ENCODE measurements at regions not wholly inside any gene's neighbourhood (a gene's known extent, or its start where the extent isn't known, plus 50 kb on each side); places are given as distances from the start of the nearest gene placed in this dataset.
"Not testable (repeated sequence)": the region's sequence is repeated elsewhere in the genome, so short reads cannot be mapped to it uniquely, and the experiment has no call there.

- no peak for DNase-seq (ENCODE audit: low read depth)
Observed at GRCh38 chr12:75795125-75795524, 236.5 kb downstream of the PHLDA1 start.

GRCh38 chr12:75792687-75793086 lies 238.9 kb downstream of the PHLDA1 start:
- DNase-seq (ENCODE audit: low read depth) = no peak

- no peak for DNase-seq (ENCODE audit: low read depth)
Observed at GRCh38 chr12:75790219-75790618, 241.4 kb downstream of the PHLDA1 start.

DNA sequence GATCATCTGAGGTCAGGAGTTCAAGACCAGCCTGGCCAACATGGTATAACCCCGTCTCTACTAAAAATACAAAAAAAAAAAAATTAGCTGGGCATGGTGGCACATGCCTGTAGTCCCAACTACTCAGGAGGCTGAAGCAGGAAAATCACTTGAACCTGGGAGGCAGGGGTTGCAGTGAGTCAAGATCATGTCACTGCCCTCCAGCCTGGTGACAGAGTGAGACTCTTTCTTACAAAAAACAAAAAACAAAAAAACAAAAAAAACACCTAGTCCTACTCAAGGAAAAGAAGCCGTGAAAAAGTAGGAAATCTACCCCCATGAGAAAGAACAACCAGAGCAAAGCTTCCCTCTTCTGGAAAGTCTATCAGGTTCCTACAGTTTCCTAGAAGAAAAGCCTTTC lies 244.4 kb downstream of the PHLDA1 start:
- DNase-seq (ENCODE audit: low read depth) = not testable (repeated sequence)

GRCh38 chr12:75786070-75786469 lies 245.5 kb downstream of the PHLDA1 start:
- DNase-seq (ENCODE audit: low read depth) = no peak

DNA sequence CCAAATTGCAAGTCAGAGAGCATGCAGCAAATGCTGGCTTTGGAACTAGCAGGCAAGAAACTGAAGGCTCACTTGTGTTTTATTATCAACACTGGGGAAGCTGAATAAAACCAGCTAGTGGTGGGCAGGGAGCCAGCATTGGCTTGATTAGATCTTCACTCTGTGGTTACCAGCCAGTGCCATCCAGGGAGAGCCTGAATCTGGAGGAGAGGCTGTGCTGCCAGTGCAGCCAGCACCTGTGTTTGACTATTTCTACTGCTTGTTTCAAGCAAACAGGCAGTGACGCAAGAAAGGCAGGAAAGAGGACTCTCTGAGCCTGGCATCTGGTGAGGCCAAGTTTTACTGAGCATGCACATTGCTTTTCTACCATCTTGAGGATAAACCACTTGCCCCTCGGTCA lies 247.0 kb downstream of the PHLDA1 start:
- DNase-seq (ENCODE audit: low read depth) = no peak

- no peak for DNase-seq (ENCODE audit: low read depth)
Observed at GRCh38 chr12:75783093-75783877, 248.3 kb downstream of the PHLDA1 start.

GRCh38 chr12:75782069-75782581 lies 249.5 kb downstream of the PHLDA1 start:
- DNase-seq (ENCODE audit: low read depth) = no peak

- DNase-seq (ENCODE audit: low read depth) = no peak
Observed at GRCh38 chr12:75781532-75782046, 250.0 kb downstream of the PHLDA1 start.

GRCh38 chr12:75779891-75780496 lies 251.6 kb downstream of the PHLDA1 start:
- no peak for DNase-seq (ENCODE audit: low read depth)

DNA sequence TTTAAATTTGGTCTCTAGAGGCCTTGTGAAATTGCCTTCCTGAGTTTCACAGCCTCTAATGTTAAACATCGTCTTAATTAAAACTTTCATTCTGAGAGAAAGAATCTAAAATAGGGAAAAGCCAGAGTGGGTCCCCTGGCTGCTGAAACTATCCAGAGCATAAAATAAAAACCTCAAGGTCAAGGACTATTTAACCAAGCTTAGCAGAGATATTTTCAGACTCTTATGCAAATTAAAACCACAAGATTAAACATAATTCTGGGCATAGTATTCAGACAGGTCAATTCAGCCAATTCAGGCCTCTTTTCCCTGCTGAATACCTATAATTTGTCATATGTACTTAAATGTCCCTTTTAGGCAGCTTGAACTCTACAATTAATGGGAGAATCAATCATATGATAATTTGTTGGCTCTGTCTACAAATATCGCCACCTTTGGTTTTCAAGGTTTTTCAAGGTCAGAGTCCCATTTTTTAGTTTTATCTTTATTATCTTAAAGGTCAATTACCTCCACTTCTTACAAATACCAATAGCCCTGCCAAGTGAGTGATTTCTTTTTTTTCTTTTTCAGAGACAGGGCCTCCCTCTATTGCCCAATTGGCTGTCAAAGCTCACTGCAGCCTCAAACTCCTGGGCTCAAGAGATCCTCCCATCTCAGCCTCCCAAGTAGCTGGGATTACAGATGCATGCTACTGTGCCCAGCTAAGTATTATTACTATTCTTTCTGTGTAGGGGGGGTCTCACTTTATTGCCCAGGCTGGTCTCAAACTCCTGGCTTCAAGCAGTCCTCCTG lies 257.1 kb downstream of the PHLDA1 start:
- no peak for DNase-seq (ENCODE audit: low read depth)

- no peak for DNase-seq (ENCODE audit: low read depth)
Observed at GRCh38 chr12:75773377-75773776, 258.2 kb downstream of the PHLDA1 start.

DNA sequence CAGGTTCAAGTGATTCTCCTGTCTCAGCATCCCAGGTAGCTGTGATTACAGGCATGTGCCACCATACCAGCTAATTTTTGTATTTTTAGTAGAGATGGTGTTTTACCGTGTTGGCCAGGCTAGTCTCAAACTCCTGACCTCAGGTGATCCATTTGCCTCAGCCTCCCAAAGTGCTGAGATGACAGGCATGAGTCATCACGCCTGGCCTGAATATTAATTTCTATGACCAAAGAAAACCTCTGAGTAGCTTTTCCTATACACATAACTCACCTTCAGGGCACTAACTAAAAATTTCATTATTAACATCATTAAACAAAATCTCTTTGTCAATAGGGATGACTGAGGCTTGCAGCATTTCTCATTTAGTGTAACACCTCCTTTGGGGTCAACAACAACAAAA lies 259.6 kb upstream of the KRR1 start:
- no peak for DNase-seq (ENCODE audit: low read depth)

DNA sequence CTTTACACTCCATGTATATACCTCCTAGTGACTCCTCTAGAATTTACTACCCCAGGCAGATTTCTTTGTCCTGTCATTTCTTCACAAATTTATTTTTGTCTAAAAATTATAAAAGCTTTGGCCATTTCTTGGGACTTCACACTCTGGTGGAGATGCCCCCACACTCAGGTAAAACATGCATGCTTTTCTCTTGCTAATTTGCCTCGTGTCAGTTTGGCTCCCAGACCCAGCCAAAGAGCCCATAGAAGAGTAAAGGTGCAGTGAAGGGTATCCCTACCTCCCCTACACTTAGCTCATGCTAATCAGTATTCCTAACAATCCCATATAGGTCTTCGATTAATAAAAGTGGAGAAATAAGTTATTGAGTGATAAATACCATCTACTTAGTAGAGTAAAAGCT lies 256.5 kb upstream of the KRR1 start:
- no peak for DNase-seq (ENCODE audit: low read depth)

GRCh38 chr12:75766263-75767160 lies 255.1 kb upstream of the KRR1 start:
- no peak for DNase-seq (ENCODE audit: low read depth)

- DNase-seq (ENCODE audit: low read depth) = no peak
Observed at GRCh38 chr12:75765170-75766059, 254.0 kb upstream of the KRR1 start.

DNA sequence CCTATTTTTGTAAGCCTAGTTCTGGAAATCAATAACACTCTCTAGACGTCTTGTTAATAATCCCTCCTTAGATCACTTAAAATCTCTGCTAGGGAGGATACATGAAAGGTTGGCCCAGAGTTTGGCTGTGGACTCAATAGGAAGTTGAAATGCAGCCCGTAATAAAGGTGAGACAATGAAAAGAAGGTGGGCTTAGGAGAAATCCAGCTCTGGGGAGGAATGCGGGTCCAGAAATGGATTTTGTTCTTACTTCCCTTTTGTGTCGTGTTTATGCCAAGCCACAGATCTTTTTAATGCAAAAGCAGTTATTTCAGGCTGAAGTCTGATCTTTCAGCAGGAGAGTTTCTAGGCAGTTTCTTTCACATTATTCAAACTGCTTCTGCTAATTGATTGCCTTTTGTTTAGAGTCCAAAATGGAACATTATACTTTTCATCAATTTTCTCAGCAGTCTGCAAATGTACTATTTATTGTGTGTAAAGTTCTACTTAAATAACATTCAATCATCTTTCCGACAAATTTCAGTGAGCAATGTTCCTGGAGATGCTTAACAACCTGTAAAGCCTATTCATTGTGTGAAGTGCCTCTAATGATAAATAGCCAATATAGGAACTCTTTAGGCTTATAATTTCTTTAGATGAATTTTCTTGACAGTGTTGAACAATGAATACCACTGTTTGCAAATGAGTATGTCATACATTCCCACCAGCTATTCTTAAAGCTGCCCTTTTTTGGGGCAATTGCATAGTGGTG lies 252.9 kb upstream of the KRR1 start:
- DNase-seq (ENCODE audit: low read depth) = no peak

DNA sequence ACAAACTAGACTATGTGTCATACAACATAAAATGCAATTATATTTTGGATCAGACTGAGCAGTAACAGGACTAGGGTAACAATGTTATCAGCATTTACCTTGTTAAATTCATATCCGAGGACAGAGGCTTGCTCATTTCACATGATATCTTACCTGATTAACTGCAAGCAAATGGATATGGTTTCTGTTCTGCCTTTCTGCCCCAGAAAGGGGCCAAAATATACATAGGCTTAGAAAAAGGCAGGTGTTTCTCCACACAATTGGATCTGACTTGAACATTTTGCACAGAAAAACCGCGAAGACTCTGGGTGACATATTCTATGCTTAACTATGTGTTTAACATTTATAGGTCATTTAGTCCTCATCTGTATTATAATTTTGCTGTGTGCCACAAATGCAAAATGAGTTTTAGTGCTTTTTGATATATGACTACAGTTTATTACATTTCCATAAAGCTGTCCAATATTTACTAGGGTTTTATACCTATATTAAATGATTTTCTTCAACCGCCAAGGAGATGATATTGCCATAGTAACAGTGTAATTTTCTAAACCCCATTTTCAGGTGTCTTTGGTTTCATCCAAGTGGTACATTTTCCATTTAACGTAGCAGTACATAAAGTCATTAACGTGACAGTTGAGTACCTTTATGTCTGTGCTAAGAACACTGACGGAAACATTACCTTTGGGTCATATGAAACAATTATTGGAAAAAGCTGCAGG lies 249.3 kb upstream of the KRR1 start:
- DNase-seq (ENCODE audit: low read depth) = no peak

Data from activated T-helper 1 cell treated with Interleukin-2 at 50 U/mL for 16 hours (primary cell).